Ishikawa (cell line): ENCODE measurements at regions not wholly inside any gene's neighbourhood (a gene's known extent, or its start where the extent isn't known, plus 50 kb on each side); places are given as distances from the start of the nearest gene placed in this dataset.

ENCODE experiments used
- CEBPB ChIP-seq: IDR thresholded peaks from 2 replicates; pipeline ENCODE4 v1.6.1; 2012
- EP300 ChIP-seq: IDR thresholded peaks from 2 replicates; pipeline ENCODE4 v1.6.1; 2012; ENCODE audit warnings: borderline replicate concordance
- FOXM1 ChIP-seq: IDR thresholded peaks from 2 replicates; pipeline ENCODE4 v1.6.1; 2012; ENCODE audit warnings: low read depth, borderline replicate concordance
- MAX ChIP-seq: IDR thresholded peaks from 2 replicates; pipeline ENCODE4 v1.6.1; 2012
- TAF1 ChIP-seq: IDR thresholded peaks from 2 replicates; pipeline ENCODE4 v1.6.1; 2012; ENCODE audit warnings: low read depth, mild to moderate bottlenecking
- YY1 ChIP-seq: IDR thresholded peaks from 2 replicates; pipeline ENCODE4 v1.6.1; 2012; ENCODE audit warnings: low read depth
- ZBTB7A ChIP-seq: IDR thresholded peaks from 2 replicates; pipeline ENCODE4 v1.6.1; 2012; ENCODE audit warnings: low read depth

GRCh38 chr13:89752394-89752793 is 1595.1 kb upstream of the MIR17HG start:
- no peak for TF ChIP-seq CEBPB
- no peak for TF ChIP-seq FOXM1
- TF ChIP-seq TAF1: no peak
- no peak for TF ChIP-seq ZBTB7A
- no peak for TF ChIP-seq MAX
- no peak for TF ChIP-seq EP300
- no peak for TF ChIP-seq YY1
